SU-DHL-6 (cell line): ENCODE measurements at regions not wholly inside any gene's neighbourhood (a gene's known extent, or its start where the extent isn't known, plus 50 kb on each side); places are given as distances from the start of the nearest gene placed in this dataset.
"Not testable (repeated sequence)": the region's sequence is repeated elsewhere in the genome, so short reads cannot be mapped to it uniquely, and the experiment has no call there.

Experiments
- CTCF ChIP-seq: fragments of 200-600 bp; sonication (generic); IDR thresholded peaks from one replicate; pipeline ENCODE4 v1.5.1; 2017; ENCODE audit warnings: antibody characterized with exemption, mild to moderate bottlenecking, low read length, moderate library complexity; ENCODE audit not compliant: insufficient read depth, poor library complexity, severe bottlenecking
- EZH2phosphoT487 ChIP-seq: fragments of 200-600 bp; sonication (generic), shearing (Covaris generic); conservative IDR thresholded peaks from 2 replicates; pipeline ENCODE4 v1.6.1; 2018; ENCODE audit warnings: mild to moderate bottlenecking, antibody characterized with exemption, low read length, moderate library complexity, mixed read lengths

- not testable (repeated sequence) for TF ChIP-seq CTCF, EZH2phosphoT487
Measured at GRCh38 chr1:83406693-83407371, 592.1 kb downstream of the TTLL7 start.
